GM21515 (cell line): ENCODE measurements at regions not wholly inside any gene's neighbourhood (a gene's known extent, or its start where the extent isn't known, plus 50 kb on each side); places are given as distances from the start of the nearest gene placed in this dataset.

Source experiments
- ATAC-seq: cut with Tn5 transposase; IDR thresholded peaks from one replicate; pipeline ENCODE4 v1.9.1; 2021; ENCODE audit not compliant: unreplicated experiment

- no peak for ATAC-seq
Observed at GRCh38 chr7:52980129-52980528, 55.3 kb upstream of the POM121L12 start.

GRCh38 chr7:52973126-52973525 is 62.3 kb upstream of the POM121L12 start:
- ATAC-seq, result no peak

- ATAC-seq, result no peak
Observed at GRCh38 chr7:52962402-52963076, 72.9 kb upstream of the POM121L12 start.

- ATAC-seq, result no peak
Observed at GRCh38 chr7:52961084-52961483, 74.3 kb upstream of the POM121L12 start.

- ATAC-seq, result no peak
Observed at GRCh38 chr7:52959878-52960660, 75.4 kb upstream of the POM121L12 start.

GRCh38 chr7:52959336-52959735 is 76.1 kb upstream of the POM121L12 start:
- no peak for ATAC-seq

- no peak for ATAC-seq
Observed at GRCh38 chr7:52958621-52959140, 76.8 kb upstream of the POM121L12 start.

GRCh38 chr7:52956379-52956915 is 79.0 kb upstream of the POM121L12 start:
- no peak for ATAC-seq

- ATAC-seq, result no peak
Observed at GRCh38 chr7:52955522-52955921, 79.9 kb upstream of the POM121L12 start.

- no peak for ATAC-seq
Observed at GRCh38 chr7:52944921-52945320, 90.5 kb upstream of the POM121L12 start.

GRCh38 chr7:52940481-52940880 is 95.0 kb upstream of the POM121L12 start:
- no peak for ATAC-seq

- no peak for ATAC-seq
Observed at GRCh38 chr7:52938455-52939133, 96.8 kb upstream of the POM121L12 start.

- ATAC-seq, result no peak
Observed at GRCh38 chr7:52936750-52937149, 98.7 kb upstream of the POM121L12 start.

GRCh38 chr7:52928591-52928990 is 106.8 kb upstream of the POM121L12 start:
- no peak for ATAC-seq

GRCh38 chr7:52925332-52925731 is 110.1 kb upstream of the POM121L12 start:
- no peak for ATAC-seq

GRCh38 chr7:52920977-52921376 is 114.5 kb upstream of the POM121L12 start:
- no peak for ATAC-seq

- ATAC-seq, result no peak
Observed at GRCh38 chr7:52917982-52918578, 117.4 kb upstream of the POM121L12 start.

GRCh38 chr7:52911795-52912194 is 123.6 kb upstream of the POM121L12 start:
- ATAC-seq, result no peak

- ATAC-seq, result no peak
Observed at GRCh38 chr7:52911326-52911725, 124.1 kb upstream of the POM121L12 start.

GRCh38 chr7:52909935-52910334 is 125.5 kb upstream of the POM121L12 start:
- ATAC-seq, result no peak

GRCh38 chr7:52909131-52909530 is 126.3 kb upstream of the POM121L12 start:
- ATAC-seq, result no peak
